ENCODE measurements at regions not wholly inside any gene's neighbourhood (a gene's known extent, or its start where the extent isn't known, plus 50 kb on each side); places are given as distances from the start of the nearest gene placed in this dataset.

DNA sequence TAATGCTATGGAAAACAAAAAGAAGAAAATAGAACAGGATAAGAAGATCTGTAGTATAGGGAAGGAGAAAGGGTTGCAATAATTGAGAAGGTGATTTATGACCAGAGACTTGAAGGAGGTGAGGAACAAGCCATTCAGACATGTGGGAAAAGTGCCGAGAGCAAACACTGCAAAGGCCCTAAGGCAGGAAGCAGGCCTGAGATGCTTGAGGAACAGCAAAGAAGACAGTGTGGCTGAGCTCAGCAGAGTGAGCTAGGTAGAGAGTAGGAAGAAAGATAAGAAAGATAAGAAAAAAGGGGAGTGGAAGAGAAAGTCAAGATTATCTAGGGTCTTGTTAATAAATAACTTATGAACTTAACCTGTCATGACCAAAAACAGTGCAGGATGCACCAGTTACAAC lies 671.8 kb downstream of the RPS29 start:
- TF ChIP-seq, protein P1, sequence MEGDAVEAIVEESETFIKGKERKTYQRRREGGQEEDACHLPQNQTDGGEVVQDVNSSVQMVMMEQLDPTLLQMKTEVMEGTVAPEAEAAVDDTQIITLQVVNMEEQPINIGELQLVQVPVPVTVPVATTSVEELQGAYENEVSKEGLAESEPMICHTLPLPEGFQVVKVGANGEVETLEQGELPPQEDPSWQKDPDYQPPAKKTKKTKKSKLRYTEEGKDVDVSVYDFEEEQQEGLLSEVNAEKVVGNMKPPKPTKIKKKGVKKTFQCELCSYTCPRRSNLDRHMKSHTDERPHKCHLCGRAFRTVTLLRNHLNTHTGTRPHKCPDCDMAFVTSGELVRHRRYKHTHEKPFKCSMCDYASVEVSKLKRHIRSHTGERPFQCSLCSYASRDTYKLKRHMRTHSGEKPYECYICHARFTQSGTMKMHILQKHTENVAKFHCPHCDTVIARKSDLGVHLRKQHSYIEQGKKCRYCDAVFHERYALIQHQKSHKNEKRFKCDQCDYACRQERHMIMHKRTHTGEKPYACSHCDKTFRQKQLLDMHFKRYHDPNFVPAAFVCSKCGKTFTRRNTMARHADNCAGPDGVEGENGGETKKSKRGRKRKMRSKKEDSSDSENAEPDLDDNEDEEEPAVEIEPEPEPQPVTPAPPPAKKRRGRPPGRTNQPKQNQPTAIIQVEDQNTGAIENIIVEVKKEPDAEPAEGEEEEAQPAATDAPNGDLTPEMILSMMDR (IDR thresholded peaks at IDR 0.05; ENCODE audit: insufficient read depth, low read length), result no peak
- no peak overlapping the region for H3K4me3 ChIP-seq (ENCODE audit: low read depth, low read length)
- no peak for DNase-seq (ENCODE audit: low read depth)

DNA sequence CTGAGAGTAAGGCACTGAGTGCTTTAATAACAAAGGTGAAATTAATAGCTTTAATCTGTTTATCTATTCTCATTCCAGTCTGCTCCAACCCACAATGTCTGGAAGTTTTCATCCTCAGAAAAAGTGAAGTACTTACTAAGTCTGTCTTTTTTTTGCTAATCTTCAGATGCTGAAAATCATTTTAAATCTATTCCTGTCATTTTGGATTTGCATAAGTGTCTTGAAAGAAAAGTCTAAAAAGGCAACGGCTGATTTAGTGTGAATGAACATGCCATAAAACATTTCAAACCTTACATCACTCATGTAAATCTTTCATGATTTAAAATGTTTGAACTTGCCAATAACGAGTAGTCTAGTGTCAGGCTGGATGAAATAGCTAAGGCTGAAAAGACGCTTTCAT lies 685.6 kb downstream of the RPS29 start:
- no peak overlapping the region for H3K4me3 ChIP-seq (ENCODE audit: low read depth, low read length)
- no peak for DNase-seq (ENCODE audit: low read depth)
- TF ChIP-seq, protein P1 (IDR thresholded peaks at IDR 0.05; ENCODE audit: insufficient read depth, low read length), result no peak

DNA sequence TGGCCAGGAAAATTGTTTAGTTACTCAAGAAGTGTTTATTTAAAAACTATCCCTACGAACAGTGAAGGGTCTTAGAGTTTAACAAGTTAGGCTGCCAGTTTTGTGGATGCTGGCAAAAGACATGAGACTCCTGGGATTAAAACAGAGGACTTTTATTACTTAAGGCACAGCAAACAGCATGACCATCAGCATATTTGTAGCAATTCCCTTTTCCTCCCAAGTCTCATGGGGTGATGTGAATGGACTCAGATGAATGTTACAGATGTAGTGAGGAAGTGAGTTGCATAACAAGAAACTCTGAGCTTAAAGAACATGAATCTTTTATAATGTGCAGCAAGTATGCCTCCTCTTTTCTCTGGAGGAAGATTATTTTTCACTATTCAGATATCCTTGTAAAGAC lies 695.8 kb downstream of the RPS29 start:
- no peak overlapping the region for H3K4me3 ChIP-seq (ENCODE audit: low read depth, low read length)
- no peak for DNase-seq (ENCODE audit: low read depth)
- TF ChIP-seq, protein P1 (IDR thresholded peaks at IDR 0.05; ENCODE audit: insufficient read depth, low read length), result no peak

DNA sequence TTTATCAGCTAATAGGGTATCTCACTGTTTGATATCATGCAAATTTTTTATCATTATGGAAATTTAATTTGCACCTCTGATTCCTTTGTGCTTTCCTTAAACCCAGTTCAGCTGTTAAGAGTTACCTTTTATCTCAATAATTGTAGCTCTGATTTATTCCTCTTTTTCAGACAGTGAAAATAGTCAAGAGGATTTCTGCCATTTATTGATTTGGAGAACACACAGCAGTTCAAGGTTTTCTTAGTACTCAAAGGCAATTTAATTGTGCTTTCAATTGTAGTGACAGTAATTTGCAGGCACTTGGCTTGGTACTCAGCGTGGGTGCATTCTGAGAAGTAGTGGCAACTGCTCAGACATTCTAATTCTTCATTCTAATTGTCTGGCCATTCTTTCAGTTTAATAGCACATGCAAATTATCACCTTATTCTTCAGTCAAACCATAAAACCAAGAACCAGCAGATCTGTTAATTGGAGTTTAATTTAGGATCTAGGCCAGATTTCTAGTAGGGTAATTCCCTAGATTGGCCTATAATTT lies 709.3 kb downstream of the RPS29 start:
- TF ChIP-seq, protein P1 (IDR thresholded peaks at IDR 0.05; ENCODE audit: insufficient read depth, low read length), result no peak
- no peak for DNase-seq (ENCODE audit: low read depth)
- no peak overlapping the region for H3K4me3 ChIP-seq (ENCODE audit: low read depth, low read length)

DNA sequence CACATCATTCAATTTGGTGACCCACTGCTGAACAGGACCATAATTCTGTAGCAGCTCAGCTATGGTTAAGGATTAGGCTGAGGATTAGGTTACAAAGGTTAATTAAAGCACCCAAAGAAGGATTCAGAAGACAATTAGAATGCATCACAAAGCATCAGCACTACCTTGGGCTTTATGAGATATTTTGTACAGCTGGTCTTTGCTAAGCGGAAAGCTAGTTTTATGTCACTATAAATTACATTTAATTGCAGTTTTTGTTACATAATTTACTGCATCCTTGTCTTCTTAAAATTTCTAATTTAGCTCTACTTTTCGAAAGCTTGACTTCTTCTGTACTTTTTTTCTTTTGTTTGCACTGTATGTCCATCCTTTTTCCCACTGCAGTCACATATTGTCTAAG lies 711.5 kb downstream of the RPS29 start:
- DNase-seq (ENCODE audit: low read depth), result no peak
- no peak overlapping the region for H3K4me3 ChIP-seq (ENCODE audit: low read depth, low read length)
- TF ChIP-seq, protein P1 (IDR thresholded peaks at IDR 0.05; ENCODE audit: insufficient read depth, low read length), result no peak

DNA sequence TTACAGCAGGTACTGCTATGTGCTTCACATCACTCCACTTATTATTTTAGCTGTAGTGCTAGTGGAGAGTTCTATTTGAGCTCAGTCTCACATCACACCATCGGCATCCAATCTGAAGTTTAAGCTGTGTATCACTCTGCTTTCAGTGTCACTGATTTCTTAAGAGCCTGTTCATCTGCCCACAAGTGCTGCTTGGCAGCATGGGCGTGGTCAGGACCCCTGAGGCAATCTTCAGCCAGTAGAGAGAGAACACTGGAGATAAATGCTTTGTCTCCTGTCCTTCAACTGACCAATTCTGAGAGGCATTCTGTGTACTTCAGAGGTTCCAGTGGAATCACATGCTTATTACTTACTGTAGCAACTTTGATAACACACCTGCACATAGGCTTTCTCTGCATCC lies 728.8 kb downstream of the RPS29 start:
- DNase-seq (ENCODE audit: low read depth), result no peak
- TF ChIP-seq, protein P1 (IDR thresholded peaks at IDR 0.05; ENCODE audit: insufficient read depth, low read length), result no peak
- H3K4me3 ChIP-seq (ENCODE audit: low read depth, low read length), result no peak overlapping the region

DNA sequence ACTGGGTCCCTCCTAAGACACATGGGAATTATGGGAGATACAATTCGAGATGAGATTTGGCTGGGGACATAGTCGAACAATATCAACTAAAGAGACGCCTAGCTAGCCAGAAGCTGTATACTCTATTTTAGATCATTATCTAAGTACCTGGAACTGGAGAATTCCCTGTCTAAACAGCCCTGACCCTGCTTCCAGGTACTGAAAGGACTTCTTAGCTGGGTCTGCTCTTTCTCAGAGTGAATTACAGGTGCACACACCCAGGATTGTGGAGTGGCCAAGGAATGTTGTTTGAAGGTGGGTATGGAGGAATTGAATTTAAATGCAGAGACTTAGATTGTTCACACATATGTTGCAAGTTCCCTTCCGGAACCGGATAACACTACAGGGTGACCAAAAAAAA lies 733.0 kb downstream of the RPS29 start:
- TF ChIP-seq, protein P1 (IDR thresholded peaks at IDR 0.05; ENCODE audit: insufficient read depth, low read length), result no peak
- no peak for DNase-seq (ENCODE audit: low read depth)
- no peak overlapping the region for H3K4me3 ChIP-seq (ENCODE audit: low read depth, low read length)

Measured in fibroblast of the aortic adventitia (primary cell).